ENCODE measurements at regions not wholly inside any gene's neighbourhood (a gene's known extent, or its start where the extent isn't known, plus 50 kb on each side); places are given as distances from the start of the nearest gene placed in this dataset.
"Not testable (repeated sequence)": the region's sequence is repeated elsewhere in the genome, so short reads cannot be mapped to it uniquely, and the experiment has no call there.

DNA sequence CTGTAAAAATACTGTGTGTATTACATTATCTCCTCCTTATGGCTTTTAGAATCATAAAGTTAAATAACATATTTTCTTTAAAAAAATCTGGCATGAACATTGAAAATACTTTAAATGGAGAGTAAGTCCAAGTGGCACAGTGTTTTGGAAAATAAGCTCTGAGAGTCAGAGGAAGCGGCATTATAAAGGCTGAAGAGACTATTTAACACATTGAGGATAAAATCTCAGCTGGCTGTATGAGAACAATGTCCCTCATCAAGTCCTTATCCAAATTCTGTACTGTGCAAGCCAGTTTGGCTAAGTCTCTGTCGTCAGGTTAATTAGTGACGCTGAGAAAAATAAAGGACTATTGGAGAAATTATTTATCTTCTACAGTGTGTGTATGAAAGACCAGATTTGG, 245.5 kb downstream of the MFSD1 start:
- DNase-seq: no peak

- not testable (repeated sequence) for DNase-seq
Observed at GRCh38 chr3:159052494-159052893, 250.6 kb downstream of the MFSD1 start.

GRCh38 chr3:159057621-159058020, 255.8 kb downstream of the MFSD1 start:
- no peak for DNase-seq

DNA sequence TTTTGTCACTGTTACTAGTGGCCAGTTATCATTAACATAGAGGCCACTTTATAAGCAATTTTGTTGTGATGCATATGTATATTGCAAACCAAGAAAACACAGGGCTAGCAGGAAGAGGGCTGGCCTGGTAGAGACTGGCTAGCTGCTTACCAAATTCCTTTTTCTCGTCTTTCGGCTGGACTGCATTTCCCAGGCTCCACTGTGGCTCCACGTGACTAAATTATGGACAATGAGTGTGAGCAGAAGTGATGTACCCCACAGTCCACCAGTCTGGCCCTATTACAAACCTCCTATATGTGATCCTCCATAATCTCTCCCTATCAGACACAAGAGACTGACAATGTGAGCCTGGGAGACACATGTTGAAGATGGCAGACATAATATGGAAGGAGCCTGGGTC, 257.0 kb downstream of the MFSD1 start:
- no peak for DNase-seq

GRCh38 chr3:159059395-159059794, 257.5 kb downstream of the MFSD1 start:
- DNase-seq: no peak

- DNase-seq: no peak
Observed at GRCh38 chr3:159062734-159063410, 261.0 kb downstream of the MFSD1 start.

DNA sequence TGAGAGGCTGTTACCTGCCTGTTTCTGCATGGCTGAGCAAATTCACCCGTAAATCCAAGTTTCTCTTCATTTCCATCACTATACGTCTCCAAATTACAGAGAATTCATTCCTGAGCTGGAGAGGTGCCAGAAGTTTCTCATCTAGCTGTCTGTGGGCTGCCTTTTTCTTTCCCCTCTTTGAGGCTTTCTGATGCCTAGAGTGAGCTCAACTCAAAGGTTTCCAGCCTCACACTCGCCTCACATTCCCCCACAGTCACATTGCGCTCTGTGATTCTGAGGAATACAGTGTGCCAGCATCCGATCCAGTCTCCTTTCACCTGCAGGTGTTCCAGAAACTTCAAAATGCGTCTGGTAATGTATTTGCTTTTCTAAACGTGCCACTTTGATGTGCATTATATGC, 267.2 kb downstream of the MFSD1 start, which contains the start of gene IQCJ:
IQCJ (plus strand) TSS at position 229 of the 400 bp plus-strand sequence.
- DNase-seq: no peak

DNA sequence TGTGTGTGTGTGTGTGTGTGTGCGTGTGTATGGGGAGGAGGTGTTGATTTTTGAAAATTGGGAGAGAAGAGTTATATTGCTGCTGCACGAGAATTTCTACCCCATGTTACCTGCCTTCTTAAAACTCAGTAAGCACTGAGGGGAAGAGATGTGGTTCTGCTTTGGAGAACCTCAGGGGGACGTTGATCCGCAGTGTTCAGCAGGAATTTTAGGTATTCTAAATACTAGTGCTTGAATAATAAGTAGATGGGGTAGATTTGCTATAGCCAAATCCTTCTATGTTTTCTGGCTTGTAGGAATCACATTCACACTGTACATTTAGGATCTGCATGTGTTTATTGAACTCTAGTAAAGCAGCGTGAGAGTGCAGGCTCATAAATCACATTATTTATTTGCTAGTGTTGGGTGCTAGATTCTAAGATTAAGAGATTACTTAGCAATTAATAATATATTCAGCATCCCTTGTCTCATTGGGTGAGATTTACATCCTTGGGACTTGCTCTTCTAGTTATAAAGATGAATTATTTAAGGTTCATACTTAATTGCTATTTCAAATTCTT, 268.1 kb downstream of the MFSD1 start:
- DNase-seq: no peak

DNA sequence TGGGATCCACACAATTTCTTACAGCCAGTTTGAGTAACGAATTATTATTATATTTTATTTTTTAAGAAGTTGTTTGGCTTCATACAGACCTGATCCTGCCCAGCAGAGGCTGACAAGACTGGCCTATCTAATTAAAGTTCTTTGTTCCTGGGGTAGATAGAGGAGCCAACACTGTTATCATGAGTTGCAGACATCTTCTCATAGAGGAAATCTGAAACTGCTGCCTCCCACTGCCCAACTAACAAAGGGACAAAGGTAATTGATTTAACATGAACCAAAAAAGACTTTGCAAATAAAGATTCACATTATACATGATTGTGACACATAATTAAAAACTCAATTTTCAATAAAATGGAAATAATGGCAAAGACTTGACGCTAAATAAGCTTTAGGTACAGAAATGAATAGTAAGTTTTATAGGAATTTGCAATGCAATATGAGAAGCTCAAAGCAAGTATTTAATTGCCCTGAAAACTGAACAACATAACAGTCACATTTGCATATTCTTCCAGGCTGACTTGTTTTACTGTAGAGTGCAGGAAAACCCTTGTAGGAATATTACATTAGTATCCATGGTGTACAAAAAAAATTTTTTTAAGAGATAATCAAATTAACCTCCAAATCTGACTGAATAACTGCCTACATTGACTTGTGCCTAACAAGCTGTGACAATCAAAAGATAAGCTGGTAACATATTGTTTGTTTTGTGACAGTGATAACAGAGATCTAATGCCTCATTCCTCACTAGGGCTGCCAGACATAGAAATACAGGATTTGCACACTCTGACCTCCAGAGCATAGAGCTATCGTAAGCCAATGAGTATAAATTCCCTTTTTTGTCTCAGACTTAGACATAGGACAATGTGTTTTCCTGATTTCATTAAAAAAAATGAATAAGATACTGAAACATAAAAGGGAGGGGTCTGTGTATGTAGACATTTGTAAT, 273.2 kb downstream of the MFSD1 start:
- no peak for DNase-seq

GRCh38 chr3:159077860-159078259, 276.0 kb downstream of the MFSD1 start:
- no peak for DNase-seq

GRCh38 chr3:159080256-159080655, 278.4 kb downstream of the MFSD1 start:
- no peak for DNase-seq

DNA sequence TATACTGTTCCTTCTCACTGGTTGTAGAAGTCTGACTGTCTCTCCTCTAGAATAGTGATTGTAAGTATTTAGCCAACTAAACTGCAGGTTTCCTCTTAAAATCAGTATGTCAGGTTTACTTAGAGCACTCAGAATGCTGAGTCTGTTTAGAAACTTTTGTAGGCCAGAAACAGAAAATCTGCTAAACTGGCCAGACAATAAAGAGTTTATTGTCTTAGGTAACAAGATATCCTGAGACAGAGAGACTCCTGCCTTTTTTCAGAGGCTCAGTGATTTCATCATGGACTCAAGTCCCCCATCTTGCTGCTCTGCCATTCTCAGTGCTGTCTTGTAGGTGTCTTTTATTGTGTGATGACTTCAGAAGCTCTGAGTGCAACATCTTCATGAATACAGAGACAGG, 279.0 kb downstream of the MFSD1 start:
- DNase-seq: no peak

DNA sequence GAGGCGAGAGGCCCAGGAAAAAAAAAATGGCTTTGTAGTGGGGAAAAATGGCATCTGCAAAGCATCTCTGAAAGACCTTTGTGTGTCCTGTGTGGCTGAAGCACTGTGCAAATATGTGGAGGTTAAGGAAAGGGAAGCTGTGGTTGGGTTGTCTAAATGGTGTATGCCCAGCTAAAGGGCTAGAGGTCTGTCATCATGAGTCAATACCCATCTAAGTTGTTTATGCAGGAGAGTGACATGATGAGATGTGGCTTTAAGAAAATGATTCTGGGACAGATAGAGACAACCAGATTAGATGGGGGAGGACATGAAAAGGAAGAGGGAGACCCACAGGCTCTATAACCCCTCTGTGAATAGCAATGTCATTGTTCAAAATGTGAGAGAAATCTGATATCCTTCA, 280.7 kb downstream of the MFSD1 start:
- DNase-seq: no peak

DNA sequence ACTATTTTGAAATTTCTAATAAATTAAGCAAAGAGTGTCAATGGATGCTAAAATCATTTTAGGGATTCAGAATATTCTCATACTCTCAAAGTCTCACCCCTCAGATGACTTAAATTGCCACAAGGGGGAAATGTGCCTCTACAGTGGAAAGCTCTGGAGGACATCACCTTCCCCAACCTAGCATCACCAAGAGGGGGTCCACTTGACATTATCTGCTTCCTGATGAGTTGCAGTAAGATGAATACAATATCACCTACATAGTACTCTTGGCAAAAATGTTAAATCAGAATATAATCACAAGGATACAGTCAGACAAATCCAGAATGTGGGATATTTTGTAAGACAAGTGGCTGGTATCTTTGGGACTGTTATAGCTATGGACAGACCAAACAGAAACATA, 290.1 kb downstream of the MFSD1 start:
- no peak for DNase-seq

- DNase-seq: no peak
Observed at GRCh38 chr3:159102001-159102400, 300.1 kb downstream of the MFSD1 start.

GRCh38 chr3:159112724-159113123, 310.9 kb downstream of the MFSD1 start:
- no peak for DNase-seq

GRCh38 chr3:159113221-159113875, 311.5 kb downstream of the MFSD1 start:
- no peak for DNase-seq

GRCh38 chr3:159114582-159114981, 312.7 kb downstream of the MFSD1 start:
- no peak for DNase-seq

GRCh38 chr3:159123877-159124276, 322.0 kb downstream of the MFSD1 start:
- no peak for DNase-seq

DNA sequence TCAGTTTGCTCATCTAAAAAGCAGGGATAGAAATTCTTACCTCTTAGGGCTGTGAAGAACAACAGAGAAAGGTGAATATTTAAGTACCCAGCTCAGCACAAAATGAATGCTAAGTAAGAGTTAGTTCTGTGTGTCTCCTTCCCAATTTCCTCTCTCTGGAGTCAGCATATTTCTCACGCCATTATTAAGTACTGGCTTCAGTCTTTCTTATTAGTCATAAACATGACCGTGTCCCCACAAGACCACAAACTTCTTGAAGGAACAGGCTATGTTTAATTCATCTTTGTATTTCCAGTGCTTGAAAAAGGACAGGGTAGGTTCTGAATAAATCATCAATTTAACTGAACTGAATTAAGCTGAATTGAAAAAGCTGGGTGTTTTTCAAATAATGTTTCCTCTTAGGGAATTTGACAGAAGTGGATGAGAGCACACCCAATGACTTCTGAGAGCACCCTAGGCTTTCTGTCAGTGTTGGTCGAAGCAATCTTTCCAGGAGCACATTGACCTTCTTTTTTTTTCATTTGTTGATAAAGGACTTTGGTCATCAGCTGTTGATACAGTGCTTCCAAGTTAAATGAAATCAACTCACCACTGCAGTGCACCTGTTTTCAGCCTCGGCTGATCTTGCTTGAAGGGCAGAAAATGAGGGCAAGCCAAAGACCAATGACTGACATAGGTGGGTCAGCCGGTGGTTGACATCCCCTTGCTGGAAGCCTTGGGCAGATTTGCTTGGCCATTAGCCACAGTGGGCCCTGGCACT, 324.6 kb downstream of the MFSD1 start:
- no peak for DNase-seq

DNA sequence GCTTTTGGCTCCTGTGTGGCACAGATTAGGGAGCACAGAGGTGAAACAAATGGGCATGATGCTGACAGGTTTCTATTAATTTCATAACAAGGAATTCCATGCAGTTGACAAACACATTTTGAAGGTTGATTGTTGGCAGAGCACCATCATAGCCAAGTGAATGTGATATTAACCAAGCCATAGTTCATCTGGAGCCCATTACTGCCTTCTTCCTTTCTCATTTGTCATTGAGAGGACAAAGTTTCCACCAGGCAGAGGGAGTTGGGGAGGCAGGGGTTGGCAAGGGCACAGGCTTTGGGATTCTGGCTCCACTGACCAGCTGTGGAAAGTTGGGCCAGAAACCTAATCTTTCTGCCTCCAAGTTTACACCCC, 325.2 kb downstream of the MFSD1 start:
- DNase-seq: no peak

GRCh38 chr3:159128628-159129027, 326.8 kb downstream of the MFSD1 start:
- peak; percentile 39 for DNase-seq

- no peak for DNase-seq
Observed at GRCh38 chr3:159130108-159130507, 328.3 kb downstream of the MFSD1 start.

Data from inflammatory macrophage treated with lipopolysaccharide for 4 hours (primary cell).